ENCODE measurements at regions not wholly inside any gene's neighbourhood (a gene's known extent, or its start where the extent isn't known, plus 50 kb on each side); places are given as distances from the start of the nearest gene placed in this dataset.
"Not testable (repeated sequence)": the region's sequence is repeated elsewhere in the genome, so short reads cannot be mapped to it uniquely, and the experiment has no call there.

DNA sequence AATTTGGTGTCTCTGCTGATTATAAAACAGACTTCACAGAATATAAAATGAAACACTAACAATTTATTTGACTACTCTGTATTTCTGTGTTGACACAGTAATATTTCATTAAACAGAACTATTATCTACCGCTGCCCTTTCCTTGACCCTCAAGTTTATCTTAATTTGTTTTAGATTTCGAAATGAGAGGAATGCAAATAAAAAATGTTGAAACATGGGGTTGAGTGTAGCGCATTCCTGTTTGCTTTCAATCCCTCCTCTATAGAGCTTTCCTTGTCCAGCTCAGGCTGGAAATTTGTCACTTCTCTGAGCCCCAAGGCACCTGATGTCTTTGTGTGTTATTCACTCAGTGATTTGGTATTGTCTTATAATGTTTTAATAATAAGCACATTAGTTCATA lies 550.2 kb downstream of the ZBBX start:
- H3K36me3 ChIP-seq (ENCODE audit: control insufficient read depth in 2 of 3, insufficient read depth in 3 of 3, low read length in 3 of 3) = no peaks in the 10 kb centered on the region
- H3K9ac ChIP-seq (ENCODE audit: low read length in 3 of 3) = no peak overlapping the region
- FAIRE-seq = no peak
- no peak overlapping the region for H3K4me3 ChIP-seq (ENCODE audit: low read length in 3 of 3)
- H3K4me1 ChIP-seq (ENCODE audit: control insufficient read depth in 2 of 3, insufficient read depth in 2 of 3, low read depth in 1 of 3, low read length in 3 of 3) = no peaks in the 10 kb centered on the region
- no peaks in the 10 kb centered on the region for H3K27me3 ChIP-seq (ENCODE audit: control insufficient read depth, insufficient read depth, low read length)
- H3K9me3 ChIP-seq (ENCODE audit: control insufficient read depth in 2 of 3, insufficient read depth in 1 of 3, low read length in 3 of 3) = no peaks in the 10 kb centered on the region
- no peak for DNase-seq
- intact Hi-C loops (cut with DNase I) = no loop called here
- TF ChIP-seq, protein P1, sequence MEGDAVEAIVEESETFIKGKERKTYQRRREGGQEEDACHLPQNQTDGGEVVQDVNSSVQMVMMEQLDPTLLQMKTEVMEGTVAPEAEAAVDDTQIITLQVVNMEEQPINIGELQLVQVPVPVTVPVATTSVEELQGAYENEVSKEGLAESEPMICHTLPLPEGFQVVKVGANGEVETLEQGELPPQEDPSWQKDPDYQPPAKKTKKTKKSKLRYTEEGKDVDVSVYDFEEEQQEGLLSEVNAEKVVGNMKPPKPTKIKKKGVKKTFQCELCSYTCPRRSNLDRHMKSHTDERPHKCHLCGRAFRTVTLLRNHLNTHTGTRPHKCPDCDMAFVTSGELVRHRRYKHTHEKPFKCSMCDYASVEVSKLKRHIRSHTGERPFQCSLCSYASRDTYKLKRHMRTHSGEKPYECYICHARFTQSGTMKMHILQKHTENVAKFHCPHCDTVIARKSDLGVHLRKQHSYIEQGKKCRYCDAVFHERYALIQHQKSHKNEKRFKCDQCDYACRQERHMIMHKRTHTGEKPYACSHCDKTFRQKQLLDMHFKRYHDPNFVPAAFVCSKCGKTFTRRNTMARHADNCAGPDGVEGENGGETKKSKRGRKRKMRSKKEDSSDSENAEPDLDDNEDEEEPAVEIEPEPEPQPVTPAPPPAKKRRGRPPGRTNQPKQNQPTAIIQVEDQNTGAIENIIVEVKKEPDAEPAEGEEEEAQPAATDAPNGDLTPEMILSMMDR (IDR thresholded peaks at IDR 0.05; ENCODE audit: borderline replicate concordance, extremely low read depth, insufficient read depth) = no peak
- H3K27ac ChIP-seq (ENCODE audit: low read depth in 2 of 2, low read length in 2 of 2) = no peak overlapping the region

DNA sequence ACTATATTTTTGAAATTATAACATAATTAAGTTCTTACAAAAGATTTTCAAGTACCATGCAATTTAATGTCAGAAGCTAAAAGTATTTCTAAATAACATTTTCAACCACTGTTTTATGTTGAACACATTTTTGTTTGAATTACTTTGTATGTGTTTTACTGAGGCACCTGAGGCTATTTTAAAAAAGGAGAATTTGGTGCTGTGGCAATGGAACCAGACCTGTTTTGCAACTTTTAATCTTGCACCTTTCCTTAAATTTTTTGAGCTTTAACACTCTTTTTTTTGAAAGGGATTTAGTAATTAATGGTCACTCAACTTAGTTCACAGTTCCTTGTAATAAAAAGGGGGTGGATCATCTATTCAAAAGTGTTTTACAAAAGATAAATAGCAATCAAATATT lies 561.6 kb downstream of the ZBBX start:
- TF ChIP-seq, protein P1 (IDR thresholded peaks at IDR 0.05; ENCODE audit: borderline replicate concordance, extremely low read depth, insufficient read depth) = no peak
- no peak for FAIRE-seq

DNA sequence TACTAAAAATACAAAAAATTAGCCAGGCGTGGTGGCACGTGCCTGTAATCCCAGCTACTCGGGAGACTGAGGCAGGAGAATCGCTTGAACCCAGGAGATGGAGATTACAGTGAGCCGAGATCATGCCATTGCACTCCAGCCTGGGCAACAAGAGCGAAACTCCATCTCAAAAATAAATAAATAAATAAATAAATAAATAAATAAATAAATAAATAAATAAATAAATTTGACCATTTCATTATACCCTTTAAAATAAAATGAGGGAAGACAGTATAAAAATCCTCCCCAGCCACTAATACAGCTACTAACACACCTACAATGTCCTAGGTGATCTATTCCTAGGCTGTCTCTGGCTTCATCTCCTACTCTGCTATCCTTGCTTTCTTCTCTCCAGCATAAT lies 562.8 kb downstream of the ZBBX start:
- DNase-seq; H3K4me1 ChIP-seq (ENCODE audit: control insufficient read depth in 2 of 3, insufficient read depth in 2 of 3, low read depth in 1 of 3, low read length in 3 of 3); H3K36me3 ChIP-seq (ENCODE audit: control insufficient read depth in 2 of 3, insufficient read depth in 3 of 3, low read length in 3 of 3); H3K27me3 ChIP-seq (ENCODE audit: control insufficient read depth, insufficient read depth, low read length); H3K27ac ChIP-seq (ENCODE audit: low read depth in 2 of 2, low read length in 2 of 2); FAIRE-seq; H3K4me3 ChIP-seq (ENCODE audit: low read length in 3 of 3); intact Hi-C loops (cut with DNase I); H3K9me3 ChIP-seq (ENCODE audit: control insufficient read depth in 2 of 3, insufficient read depth in 1 of 3, low read length in 3 of 3); H3K9ac ChIP-seq (ENCODE audit: low read length in 3 of 3): not testable (repeated sequence)

More for the DNA sequence above, 561.6 kb downstream of the ZBBX start:
- Histone ChIP-seq H3K27ac (ENCODE audit: low read depth in 2 of 2, low read length in 2 of 2) (no peak overlapping the region), H3K9me3 (ENCODE audit: control insufficient read depth in 2 of 3, insufficient read depth in 1 of 3, low read length in 3 of 3) (no peaks in the 10 kb centered on the region), H3K4me1 (ENCODE audit: control insufficient read depth in 2 of 3, insufficient read depth in 2 of 3, low read depth in 1 of 3, low read length in 3 of 3) (no peaks in the 10 kb centered on the region), H3K9ac (ENCODE audit: low read length in 3 of 3) (no peak overlapping the region), H3K4me3 (ENCODE audit: low read length in 3 of 3) (no peak overlapping the region), H3K27me3 (ENCODE audit: control insufficient read depth, insufficient read depth, low read length) (no peaks in the 10 kb centered on the region), H3K36me3 (ENCODE audit: control insufficient read depth in 2 of 3, insufficient read depth in 3 of 3, low read length in 3 of 3) (no peaks in the 10 kb centered on the region)
- peak in 2 of 5 donors; percentile 8 to 9 for DNase-seq
- intact Hi-C loops (cut with DNase I) = no loop called here

DNA sequence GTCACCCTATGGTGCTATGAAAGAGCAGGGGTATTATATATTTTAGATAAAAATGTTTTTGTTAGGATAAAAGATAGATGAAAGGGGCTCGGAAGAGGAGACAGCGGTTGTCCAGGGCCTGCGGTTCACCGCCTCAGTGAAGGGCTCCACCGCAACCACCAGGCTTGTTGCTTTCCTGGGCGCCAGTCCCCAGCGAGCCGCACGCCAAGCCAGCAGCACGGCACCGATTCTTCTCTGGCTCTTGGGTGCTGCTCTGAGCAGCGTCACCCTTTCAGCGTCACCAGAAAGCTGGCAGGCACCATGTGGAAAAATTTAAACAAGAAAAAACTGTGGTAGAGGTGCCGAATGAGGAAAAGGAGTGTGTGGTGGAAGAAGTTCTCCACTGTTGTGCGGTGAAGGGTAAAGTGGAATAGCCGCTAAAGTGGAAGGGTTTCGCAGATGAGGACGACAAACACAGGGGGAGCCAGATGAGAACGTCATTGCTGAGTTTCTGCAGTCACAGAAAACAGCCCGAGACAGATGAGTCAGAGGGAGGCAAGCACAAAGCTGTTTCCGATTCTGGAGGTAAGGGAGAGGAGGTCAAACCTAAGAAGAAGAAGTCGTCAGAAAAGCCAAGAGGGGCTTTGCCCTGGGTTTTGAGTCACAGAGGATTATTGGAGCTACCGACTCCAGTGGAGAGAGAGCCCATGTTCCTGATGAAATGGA lies 569.2 kb downstream of the ZBBX start:
- Histone ChIP-seq H3K27ac (ENCODE audit: low read depth in 2 of 2, low read length in 2 of 2) (no peak overlapping the region), H3K36me3 (ENCODE audit: control insufficient read depth in 2 of 3, insufficient read depth in 3 of 3, low read length in 3 of 3) (no peaks in the 10 kb centered on the region), H3K4me3 (ENCODE audit: low read length in 3 of 3) (no peak overlapping the region), H3K9ac (ENCODE audit: low read length in 3 of 3) (no peak overlapping the region), H3K27me3 (ENCODE audit: control insufficient read depth, insufficient read depth, low read length) (no peaks in the 10 kb centered on the region), H3K4me1 (ENCODE audit: control insufficient read depth in 2 of 3, insufficient read depth in 2 of 3, low read depth in 1 of 3, low read length in 3 of 3) (no peaks in the 10 kb centered on the region), H3K9me3 (ENCODE audit: control insufficient read depth in 2 of 3, insufficient read depth in 1 of 3, low read length in 3 of 3) (peaks cover 0 to 8% (median 2%) of the 10 kb centered on the region in 3 donors)
- TF ChIP-seq, protein P1 (IDR thresholded peaks at IDR 0.05; ENCODE audit: borderline replicate concordance, extremely low read depth, insufficient read depth) = no peak
- FAIRE-seq (no peak), DNase-seq (no peak)
- intact Hi-C loops (cut with DNase I) = no loop called here
